Suprapubic skin (tissue), 4 donors: ENCODE measurements at regions not wholly inside any gene's neighbourhood (a gene's known extent, or its start where the extent isn't known, plus 50 kb on each side); places are given as distances from the start of the nearest gene placed in this dataset.

Experiments
- EP300 ChIP-seq: sonication (generic); formaldehyde crosslinking; IDR thresholded peaks from one replicate; pipeline ENCODE4 v1.6.1; 2017; ENCODE audit warnings: antibody characterized with exemption
- POLR2A ChIP-seq, 2 donors: fragments of 450-650 bp; IDR thresholded peaks; one replicate each; pipeline ENCODE4 v1.6.1; 2017; ENCODE audit warnings: antibody characterized with exemption in 2 of 2, mild to moderate bottlenecking in 2 of 2, moderate library complexity in 2 of 2
- POLR2AphosphoS5 ChIP-seq, 3 donors: sonication (generic); formaldehyde crosslinking; IDR thresholded peaks; one replicate each; pipeline ENCODE4 v1.6.1; 2017; ENCODE audit warnings: antibody characterized with exemption in 3 of 3
- TF ChIP-seq, protein P1 (sequence below), 2 donors: fragments of 200-600 bp in 1 of 2; fragments of 450-650 bp in 1 of 2; sonication (generic) in 1 of 2; IDR thresholded peaks; one replicate each; pipeline ENCODE4 v1.5.1; 2016 to 2019; ENCODE audit warnings: antibody characterized with exemption in 2 of 2, mild to moderate bottlenecking in 1 of 2, moderate library complexity in 1 of 2

DNA sequence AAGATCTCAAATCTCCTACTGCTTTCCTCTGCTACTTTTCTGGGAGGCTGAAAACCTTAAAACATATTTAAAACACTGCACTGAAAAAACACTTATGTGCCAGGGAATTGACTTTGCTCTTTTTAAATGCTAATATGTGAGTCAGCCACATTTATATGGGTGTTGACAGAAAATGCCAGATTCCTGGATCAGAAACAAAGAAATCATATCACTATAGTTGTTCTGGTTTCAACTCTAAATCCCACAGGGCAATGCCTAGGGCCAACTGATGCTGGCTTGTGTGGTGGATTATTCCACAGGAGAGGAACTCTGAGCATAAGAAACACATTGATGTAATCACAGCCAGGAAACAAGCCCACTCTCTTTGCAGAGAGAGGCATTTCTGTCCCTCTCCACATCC is 1439.0 kb upstream of the SPRY2 start:
- TF ChIP-seq POLR2A (IDR thresholded peaks at IDR 0.05) (no peak), EP300 (no peak), POLR2AphosphoS5 (IDR thresholded peaks at IDR 0.05) (no peak)
- TF ChIP-seq, protein P1, sequence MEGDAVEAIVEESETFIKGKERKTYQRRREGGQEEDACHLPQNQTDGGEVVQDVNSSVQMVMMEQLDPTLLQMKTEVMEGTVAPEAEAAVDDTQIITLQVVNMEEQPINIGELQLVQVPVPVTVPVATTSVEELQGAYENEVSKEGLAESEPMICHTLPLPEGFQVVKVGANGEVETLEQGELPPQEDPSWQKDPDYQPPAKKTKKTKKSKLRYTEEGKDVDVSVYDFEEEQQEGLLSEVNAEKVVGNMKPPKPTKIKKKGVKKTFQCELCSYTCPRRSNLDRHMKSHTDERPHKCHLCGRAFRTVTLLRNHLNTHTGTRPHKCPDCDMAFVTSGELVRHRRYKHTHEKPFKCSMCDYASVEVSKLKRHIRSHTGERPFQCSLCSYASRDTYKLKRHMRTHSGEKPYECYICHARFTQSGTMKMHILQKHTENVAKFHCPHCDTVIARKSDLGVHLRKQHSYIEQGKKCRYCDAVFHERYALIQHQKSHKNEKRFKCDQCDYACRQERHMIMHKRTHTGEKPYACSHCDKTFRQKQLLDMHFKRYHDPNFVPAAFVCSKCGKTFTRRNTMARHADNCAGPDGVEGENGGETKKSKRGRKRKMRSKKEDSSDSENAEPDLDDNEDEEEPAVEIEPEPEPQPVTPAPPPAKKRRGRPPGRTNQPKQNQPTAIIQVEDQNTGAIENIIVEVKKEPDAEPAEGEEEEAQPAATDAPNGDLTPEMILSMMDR (IDR thresholded peaks at IDR 0.05) = no peak
